AG04449 (cell line): ENCODE measurements at regions not wholly inside any gene's neighbourhood (a gene's known extent, or its start where the extent isn't known, plus 50 kb on each side); places are given as distances from the start of the nearest gene placed in this dataset.

Experiments used
- CTCF ChIA-PET: fragments of 350-600 bp; formaldehyde crosslinking; extraction: SDS; loops from one replicate; lab custom pipeline; 2021; ENCODE audit warnings: antibody characterized with exemption; lab: Yijun Ruan, JAX
- POLR2A ChIA-PET: fragments of 400-600, 350-600 bp; formaldehyde crosslinking; extraction: SDS; loops from one replicate; lab custom pipeline; 2020; ENCODE audit warnings: antibody characterized with exemption, inconsistent platforms; lab: Yijun Ruan, JAX
- DNase-seq: peaks from one replicate; pipeline ENCODE4 v3.0.0-alpha.2; 2010; ENCODE audit warnings: low read depth, low spot score
- H3K4me3 ChIP-seq: 2 replicates; pipeline ENCODE4 v1.5.1; 2011; ENCODE audit warnings: low read depth, mild to moderate bottlenecking, control low read depth, low read length
- TF ChIP-seq, protein P1 (sequence below): IDR thresholded peaks from one replicate; pipeline ENCODE4 v1.5.1; 2011; ENCODE audit warnings: mild to moderate bottlenecking, moderate library complexity, low read length, control low read depth, inconsistent platforms; ENCODE audit not compliant: insufficient read depth; ENCODE audit errors: missing control alignments

DNA sequence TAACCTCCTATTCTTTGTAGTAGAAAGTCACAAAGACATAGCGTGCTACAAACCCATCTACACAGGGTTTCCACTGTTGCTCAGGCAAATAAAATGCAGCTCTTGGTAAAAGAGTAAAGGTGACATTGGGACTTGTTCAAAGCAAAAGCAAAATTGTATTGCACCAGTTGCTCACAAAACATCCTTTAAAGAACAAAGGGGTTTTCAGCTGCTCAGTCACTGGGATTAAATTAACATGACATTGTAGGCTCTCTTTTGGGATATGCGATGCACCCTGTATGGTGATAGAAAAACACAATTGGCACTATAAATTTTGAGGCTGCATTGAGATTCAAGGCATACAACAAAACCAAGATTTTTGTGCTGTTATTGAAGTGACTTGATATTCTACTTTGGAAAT lies 447.3 kb upstream of the CNTN3 start:
- ChIA-PET POLR2A (no interaction called here), CTCF (no interaction called here)
- no peak for DNase-seq
- TF ChIP-seq, protein P1, sequence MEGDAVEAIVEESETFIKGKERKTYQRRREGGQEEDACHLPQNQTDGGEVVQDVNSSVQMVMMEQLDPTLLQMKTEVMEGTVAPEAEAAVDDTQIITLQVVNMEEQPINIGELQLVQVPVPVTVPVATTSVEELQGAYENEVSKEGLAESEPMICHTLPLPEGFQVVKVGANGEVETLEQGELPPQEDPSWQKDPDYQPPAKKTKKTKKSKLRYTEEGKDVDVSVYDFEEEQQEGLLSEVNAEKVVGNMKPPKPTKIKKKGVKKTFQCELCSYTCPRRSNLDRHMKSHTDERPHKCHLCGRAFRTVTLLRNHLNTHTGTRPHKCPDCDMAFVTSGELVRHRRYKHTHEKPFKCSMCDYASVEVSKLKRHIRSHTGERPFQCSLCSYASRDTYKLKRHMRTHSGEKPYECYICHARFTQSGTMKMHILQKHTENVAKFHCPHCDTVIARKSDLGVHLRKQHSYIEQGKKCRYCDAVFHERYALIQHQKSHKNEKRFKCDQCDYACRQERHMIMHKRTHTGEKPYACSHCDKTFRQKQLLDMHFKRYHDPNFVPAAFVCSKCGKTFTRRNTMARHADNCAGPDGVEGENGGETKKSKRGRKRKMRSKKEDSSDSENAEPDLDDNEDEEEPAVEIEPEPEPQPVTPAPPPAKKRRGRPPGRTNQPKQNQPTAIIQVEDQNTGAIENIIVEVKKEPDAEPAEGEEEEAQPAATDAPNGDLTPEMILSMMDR: no peak
- no peak overlapping the region for H3K4me3 ChIP-seq

DNA sequence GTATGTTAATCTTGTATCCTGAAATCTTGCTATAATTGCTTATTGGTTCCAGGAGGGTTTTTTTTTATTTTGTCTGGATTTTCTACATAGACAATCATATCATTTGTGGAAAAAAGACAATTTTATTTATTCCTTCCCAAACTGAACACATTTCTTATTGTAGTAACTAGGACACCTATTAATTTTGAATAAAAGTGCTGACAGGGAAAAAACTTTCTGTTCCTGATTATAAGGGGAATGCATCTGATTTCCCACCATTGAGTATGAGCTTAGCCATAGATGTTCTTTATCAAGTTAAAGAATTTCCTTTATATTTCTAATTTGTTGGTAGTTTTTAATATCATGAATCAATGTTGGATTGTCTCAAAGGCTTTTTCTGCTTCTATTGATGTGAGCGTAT lies 460.7 kb upstream of the CNTN3 start:
- CTCF ChIA-PET: no interaction called here
- no peak overlapping the region for H3K4me3 ChIP-seq
- POLR2A ChIA-PET: no interaction called here
- no peak for DNase-seq
- TF ChIP-seq, protein P1: no peak

DNA sequence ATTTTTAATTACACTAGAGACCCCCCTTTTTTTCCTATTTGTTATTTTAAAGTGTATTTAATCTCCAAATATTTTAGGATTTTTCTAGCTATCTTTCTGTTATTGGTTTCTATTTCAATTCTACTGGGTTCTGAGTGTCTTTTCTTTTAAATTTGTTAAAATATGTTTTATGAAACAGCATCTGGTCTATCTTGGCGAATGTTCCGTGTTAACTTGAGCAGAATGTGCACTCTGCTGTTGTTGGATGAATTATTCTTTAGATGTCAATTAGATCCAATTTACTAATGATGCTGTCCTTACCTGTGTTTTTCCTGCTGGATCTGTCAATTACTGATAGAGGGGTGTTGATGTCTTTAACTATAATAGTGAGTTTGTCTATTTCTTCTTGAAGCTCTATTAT lies 462.0 kb upstream of the CNTN3 start:
- no peak for DNase-seq
- TF ChIP-seq, protein P1: no peak
- no peak overlapping the region for H3K4me3 ChIP-seq
- POLR2A ChIA-PET: no interaction called here
- CTCF ChIA-PET: no interaction called here

DNA sequence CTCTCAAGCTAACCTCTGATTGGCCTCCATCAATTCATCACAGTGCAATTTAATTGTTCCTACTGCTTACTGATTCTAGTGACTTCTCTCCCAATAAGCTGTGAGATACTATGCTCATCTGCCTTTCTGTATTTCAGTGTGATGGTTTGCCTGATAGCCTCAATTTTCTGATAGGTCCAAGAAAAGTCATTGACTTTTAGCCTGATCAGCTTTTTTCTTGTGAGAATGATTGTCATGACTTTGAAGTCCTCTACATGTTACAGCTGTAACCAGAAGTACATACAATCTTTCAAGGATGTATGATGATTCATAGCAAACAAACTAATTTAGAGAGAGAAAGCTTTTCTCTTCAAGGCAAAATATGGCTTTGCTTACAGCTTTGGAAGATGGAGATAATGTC lies 463.8 kb upstream of the CNTN3 start:
- ChIA-PET CTCF (no interaction called here), POLR2A (no interaction called here)
- TF ChIP-seq, protein P1: no peak
- no peak overlapping the region for H3K4me3 ChIP-seq
- no peak for DNase-seq

DNA sequence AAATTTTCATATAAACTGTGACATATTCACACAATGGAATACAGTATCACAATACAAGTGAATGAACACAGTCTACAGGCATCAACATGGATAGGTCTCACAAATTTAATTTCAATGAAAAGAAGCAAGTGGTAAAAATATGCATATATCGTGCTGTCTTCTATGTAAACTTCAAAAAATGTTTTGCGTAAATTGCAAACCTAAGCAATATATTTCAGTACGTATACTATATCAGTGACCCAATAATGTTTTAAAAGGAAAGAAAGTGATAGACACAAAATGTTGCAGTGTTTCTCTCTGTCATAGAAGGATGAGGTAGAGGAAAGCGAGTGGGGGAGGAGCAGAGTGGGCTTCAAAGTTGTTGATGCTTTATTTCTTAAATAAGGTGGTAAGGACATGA lies 468.4 kb upstream of the CNTN3 start:
- CTCF ChIA-PET: no interaction called here
- TF ChIP-seq, protein P1: no peak
- POLR2A ChIA-PET: no interaction called here
- no peak for DNase-seq
- H3K4me3 ChIP-seq: no peak overlapping the region

DNA sequence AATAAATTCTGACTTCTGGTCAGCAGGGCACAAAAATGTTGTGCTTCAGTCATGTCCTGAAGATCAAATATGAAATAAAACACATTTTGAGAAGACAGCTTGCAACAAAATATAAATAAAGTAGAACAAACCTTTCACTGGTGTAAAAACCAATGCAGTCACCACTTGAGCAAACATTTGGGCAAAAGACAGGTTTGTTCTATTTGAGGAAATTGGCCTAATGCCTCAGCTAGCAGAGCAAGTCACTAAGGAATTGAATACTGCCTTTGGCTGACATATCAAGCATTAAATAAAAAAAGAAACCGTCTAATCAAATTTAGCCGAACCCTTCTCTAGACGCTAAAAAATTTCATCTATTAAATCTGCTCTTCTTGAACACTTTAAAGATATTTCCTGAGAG lies 475.4 kb upstream of the CNTN3 start:
- no peak for DNase-seq
- no peak overlapping the region for H3K4me3 ChIP-seq
- ChIA-PET POLR2A (no interaction called here), CTCF (no interaction called here)
- TF ChIP-seq, protein P1: no peak
